ENCODE measurements at regions not wholly inside any gene's neighbourhood (a gene's known extent, or its start where the extent isn't known, plus 50 kb on each side); places are given as distances from the start of the nearest gene placed in this dataset.

DNA sequence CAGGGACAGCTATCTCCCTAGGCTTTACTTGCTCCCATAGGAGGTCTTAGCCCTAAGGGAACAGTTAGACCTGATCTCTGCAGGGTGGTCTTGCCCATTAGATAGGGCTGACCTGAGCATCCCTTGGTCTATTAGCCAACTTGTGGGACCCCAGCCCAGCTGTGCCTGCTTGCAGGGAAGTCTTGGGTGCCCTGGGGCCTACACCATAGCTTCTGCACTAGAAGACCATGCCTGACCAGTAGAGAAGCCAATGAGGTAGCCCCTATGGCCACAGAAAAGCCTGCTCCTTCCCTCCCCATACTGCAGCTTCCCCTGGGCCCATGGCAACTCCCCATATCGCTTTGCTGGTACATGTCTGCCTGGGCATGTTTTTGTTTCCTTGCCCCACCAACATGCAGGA lies 1049.1 kb downstream of the TRHDE start:
- Histone ChIP-seq H3K36me3 (ENCODE audit: control insufficient read depth, insufficient read depth, low read length) (no peaks in the 10 kb centered on the region), H3K4me3 (ENCODE audit: low read depth, low read length) (no peak overlapping the region), H2AFZ (no peak overlapping the region), H3K79me2 (no peaks in the 10 kb centered on the region), H3K9ac (no peak overlapping the region), H3K9me3 (ENCODE audit: control insufficient read depth, low read length) (no peaks in the 10 kb centered on the region), H3K27me3 (ENCODE audit: control insufficient read depth, insufficient read depth, low read length) (no peaks in the 10 kb centered on the region), H3K4me2 (ENCODE audit: low read length) (no peak overlapping the region), H3K4me1 (no peaks in the 10 kb centered on the region), H3K27ac (no peak overlapping the region)
- TF ChIP-seq, protein P1, sequence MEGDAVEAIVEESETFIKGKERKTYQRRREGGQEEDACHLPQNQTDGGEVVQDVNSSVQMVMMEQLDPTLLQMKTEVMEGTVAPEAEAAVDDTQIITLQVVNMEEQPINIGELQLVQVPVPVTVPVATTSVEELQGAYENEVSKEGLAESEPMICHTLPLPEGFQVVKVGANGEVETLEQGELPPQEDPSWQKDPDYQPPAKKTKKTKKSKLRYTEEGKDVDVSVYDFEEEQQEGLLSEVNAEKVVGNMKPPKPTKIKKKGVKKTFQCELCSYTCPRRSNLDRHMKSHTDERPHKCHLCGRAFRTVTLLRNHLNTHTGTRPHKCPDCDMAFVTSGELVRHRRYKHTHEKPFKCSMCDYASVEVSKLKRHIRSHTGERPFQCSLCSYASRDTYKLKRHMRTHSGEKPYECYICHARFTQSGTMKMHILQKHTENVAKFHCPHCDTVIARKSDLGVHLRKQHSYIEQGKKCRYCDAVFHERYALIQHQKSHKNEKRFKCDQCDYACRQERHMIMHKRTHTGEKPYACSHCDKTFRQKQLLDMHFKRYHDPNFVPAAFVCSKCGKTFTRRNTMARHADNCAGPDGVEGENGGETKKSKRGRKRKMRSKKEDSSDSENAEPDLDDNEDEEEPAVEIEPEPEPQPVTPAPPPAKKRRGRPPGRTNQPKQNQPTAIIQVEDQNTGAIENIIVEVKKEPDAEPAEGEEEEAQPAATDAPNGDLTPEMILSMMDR (IDR thresholded peaks at IDR 0.05) = no peak

DNA sequence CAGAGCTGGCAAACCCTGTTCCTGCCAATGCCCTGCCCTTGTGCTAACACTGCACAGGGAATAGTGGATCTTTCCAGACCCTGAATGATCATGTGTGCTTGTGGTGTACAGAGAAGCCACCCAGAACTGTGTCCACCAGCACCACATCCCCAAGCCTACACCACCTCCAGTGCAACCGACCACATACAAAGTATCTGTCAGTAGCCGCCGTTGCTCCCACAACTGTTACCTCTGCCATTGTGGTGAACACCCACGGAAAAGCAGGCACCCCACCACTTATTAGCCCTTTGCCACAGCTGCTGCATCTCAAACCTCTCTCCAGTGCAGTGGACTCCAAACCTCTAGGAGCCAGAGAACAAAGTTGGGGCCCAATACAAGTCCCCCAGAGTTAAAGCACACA lies 1049.6 kb downstream of the TRHDE start:
- TF ChIP-seq, protein P1 (IDR thresholded peaks at IDR 0.05) = no peak
- Histone ChIP-seq H3K9ac (no peak overlapping the region), H3K27ac (no peak overlapping the region), H3K9me3 (ENCODE audit: control insufficient read depth, low read length) (no peaks in the 10 kb centered on the region), H3K4me2 (ENCODE audit: low read length) (no peak overlapping the region), H3K27me3 (ENCODE audit: control insufficient read depth, insufficient read depth, low read length) (no peaks in the 10 kb centered on the region), H3K4me3 (ENCODE audit: low read depth, low read length) (no peak overlapping the region), H3K4me1 (no peaks in the 10 kb centered on the region), H3K79me2 (no peaks in the 10 kb centered on the region), H2AFZ (no peak overlapping the region), H3K36me3 (ENCODE audit: control insufficient read depth, insufficient read depth, low read length) (no peaks in the 10 kb centered on the region)

DNA sequence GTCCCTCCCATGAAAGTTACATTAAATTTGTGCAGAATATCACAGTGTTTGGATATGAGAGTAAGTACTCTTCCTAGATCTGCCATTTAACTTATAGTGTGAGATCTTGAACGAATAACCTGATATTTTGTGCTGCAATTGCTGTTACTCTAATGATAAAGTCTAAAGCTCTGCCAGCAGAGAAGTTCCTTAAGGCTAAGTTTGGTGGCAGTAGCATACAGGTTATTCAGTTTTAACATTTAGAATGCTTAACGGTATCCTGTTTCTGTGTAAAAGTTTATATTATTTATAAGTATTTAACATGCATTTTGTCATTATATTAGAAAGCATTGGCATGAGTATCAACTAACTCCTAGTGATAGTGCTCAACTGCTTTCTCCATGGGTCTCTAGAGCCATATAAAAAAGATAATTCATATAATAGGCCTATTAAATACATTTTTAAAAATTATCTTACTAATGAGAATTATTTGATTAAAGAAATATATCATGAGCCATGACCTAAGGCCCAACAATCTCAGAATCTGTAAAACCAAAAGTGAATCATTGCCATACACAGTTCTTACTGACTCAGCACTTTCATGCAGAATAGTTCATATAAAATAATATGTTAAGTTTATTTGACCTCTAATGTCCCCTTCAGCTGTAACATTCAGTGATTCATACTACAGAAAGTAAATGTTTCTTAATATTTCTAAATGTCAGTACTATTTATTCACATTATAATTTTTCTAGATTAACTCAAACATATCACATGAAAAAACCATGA lies 1058.6 kb downstream of the TRHDE start:
- TF ChIP-seq, protein P1 (IDR thresholded peaks at IDR 0.05) = no peak
- H3K27me3 ChIP-seq (ENCODE audit: control insufficient read depth, insufficient read depth, low read length) = no peaks in the 10 kb centered on the region
- no peaks in the 10 kb centered on the region for H3K9me3 ChIP-seq (ENCODE audit: control insufficient read depth, low read length)
- no peak overlapping the region for H3K27ac ChIP-seq
- H3K4me3 ChIP-seq (ENCODE audit: low read depth, low read length) = no peak overlapping the region
- H2AFZ ChIP-seq = no peak overlapping the region
- no peak overlapping the region for H3K4me2 ChIP-seq (ENCODE audit: low read length)
- no peaks in the 10 kb centered on the region for H3K4me1 ChIP-seq
- no peaks in the 10 kb centered on the region for H3K36me3 ChIP-seq (ENCODE audit: control insufficient read depth, insufficient read depth, low read length)
- H3K79me2 ChIP-seq = no peaks in the 10 kb centered on the region
- H3K9ac ChIP-seq = no peak overlapping the region

DNA sequence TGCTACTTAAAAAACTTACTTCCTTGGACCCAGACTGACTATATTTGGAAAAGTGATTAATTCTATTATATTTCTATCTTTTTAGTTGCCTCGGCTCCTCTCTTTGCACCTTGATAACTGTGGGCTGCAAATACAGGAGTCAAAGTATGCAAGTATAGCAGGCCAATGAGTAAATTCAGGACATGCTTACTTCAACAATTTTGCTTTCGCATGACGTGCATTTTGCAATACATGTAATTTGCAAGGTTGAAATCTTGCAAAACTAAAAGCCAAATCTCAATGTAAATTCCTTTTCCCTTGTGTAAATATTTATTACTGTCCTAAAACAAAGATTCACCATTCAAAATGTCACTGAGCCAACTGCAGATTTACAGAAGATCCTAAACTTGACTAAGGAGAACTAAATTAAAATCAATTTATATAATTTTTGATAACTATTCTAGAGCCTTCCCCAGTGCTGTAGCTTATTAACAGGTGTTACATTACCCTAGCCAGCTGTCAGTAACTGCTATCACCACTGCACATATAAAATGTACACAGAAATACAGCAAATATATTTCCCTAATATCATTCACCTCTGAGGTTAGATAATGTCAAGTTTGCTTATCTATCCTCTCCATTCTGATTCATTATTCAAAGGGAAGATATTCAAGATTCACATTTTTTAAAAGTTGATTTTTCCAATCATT lies 1069.5 kb downstream of the TRHDE start:
- no peak overlapping the region for H3K27ac ChIP-seq
- no peaks in the 10 kb centered on the region for H3K27me3 ChIP-seq (ENCODE audit: control insufficient read depth, insufficient read depth, low read length)
- H2AFZ ChIP-seq = no peak overlapping the region
- no peaks in the 10 kb centered on the region for H3K9me3 ChIP-seq (ENCODE audit: control insufficient read depth, low read length)
- H3K36me3 ChIP-seq (ENCODE audit: control insufficient read depth, insufficient read depth, low read length) = no peaks in the 10 kb centered on the region
- H3K9ac ChIP-seq = no peak overlapping the region
- no peak overlapping the region for H3K4me3 ChIP-seq (ENCODE audit: low read depth, low read length)
- TF ChIP-seq, protein P1 (IDR thresholded peaks at IDR 0.05) = no peak
- no peaks in the 10 kb centered on the region for H3K4me1 ChIP-seq
- no peak overlapping the region for H3K4me2 ChIP-seq (ENCODE audit: low read length)
- no peaks in the 10 kb centered on the region for H3K79me2 ChIP-seq
